HepG2 (cell line): ENCODE measurements at regions not wholly inside any gene's neighbourhood (a gene's known extent, or its start where the extent isn't known, plus 50 kb on each side); places are given as distances from the start of the nearest gene placed in this dataset.
"Not testable (repeated sequence)": the region's sequence is repeated elsewhere in the genome, so short reads cannot be mapped to it uniquely, and the experiment has no call there.

ENCODE experiments used
- TARDBP ChIP-seq: sonication (generic); formaldehyde crosslinking; IDR thresholded peaks from 2 replicates; pipeline ENCODE4 v1.8.0; 2022; ENCODE audit warnings: mild to moderate bottlenecking, missing genetic modification reagents
- TF ChIP-seq, protein P1 (sequence below): IDR thresholded peaks from 2 replicates; pipeline ENCODE4 v1.6.1; 2012; ENCODE audit warnings: low read length, improper control_type of control experiment

DNA sequence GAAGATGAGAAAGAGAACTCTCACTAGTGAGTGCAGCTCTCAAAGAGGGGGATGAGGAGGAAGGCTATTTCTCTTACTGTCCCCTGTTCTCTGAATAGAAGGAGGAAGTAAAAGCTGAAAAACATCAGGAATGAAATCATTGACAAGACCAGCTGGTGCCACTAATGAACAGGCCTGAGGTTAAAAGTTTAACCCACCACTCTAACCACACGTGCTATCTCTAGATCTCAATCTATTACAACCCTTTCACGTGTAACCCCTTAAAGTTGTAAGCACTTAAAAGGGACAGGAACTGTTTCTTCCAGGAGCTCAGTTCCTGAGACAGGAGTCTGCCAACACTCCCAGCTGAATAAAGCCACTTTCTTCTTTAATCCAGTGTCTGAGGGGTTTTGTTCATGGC is 143.5 kb downstream of the TSPY2 start:
- not testable (repeated sequence) for TF ChIP-seq TARDBP (CRISPR knock-in tag)
- TF ChIP-seq, protein P1, sequence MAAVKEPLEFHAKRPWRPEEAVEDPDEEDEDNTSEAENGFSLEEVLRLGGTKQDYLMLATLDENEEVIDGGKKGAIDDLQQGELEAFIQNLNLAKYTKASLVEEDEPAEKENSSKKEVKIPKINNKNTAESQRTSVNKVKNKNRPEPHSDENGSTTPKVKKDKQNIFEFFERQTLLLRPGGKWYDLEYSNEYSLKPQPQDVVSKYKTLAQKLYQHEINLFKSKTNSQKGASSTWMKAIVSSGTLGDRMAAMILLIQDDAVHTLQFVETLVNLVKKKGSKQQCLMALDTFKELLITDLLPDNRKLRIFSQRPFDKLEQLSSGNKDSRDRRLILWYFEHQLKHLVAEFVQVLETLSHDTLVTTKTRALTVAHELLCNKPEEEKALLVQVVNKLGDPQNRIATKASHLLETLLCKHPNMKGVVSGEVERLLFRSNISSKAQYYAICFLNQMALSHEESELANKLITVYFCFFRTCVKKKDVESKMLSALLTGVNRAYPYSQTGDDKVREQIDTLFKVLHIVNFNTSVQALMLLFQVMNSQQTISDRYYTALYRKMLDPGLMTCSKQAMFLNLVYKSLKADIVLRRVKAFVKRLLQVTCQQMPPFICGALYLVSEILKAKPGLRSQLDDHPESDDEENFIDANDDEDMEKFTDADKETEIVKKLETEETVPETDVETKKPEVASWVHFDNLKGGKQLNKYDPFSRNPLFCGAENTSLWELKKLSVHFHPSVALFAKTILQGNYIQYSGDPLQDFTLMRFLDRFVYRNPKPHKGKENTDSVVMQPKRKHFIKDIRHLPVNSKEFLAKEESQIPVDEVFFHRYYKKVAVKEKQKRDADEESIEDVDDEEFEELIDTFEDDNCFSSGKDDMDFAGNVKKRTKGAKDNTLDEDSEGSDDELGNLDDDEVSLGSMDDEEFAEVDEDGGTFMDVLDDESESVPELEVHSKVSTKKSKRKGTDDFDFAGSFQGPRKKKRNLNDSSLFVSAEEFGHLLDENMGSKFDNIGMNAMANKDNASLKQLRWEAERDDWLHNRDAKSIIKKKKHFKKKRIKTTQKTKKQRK: not testable (repeated sequence)
